Stimulated activated naive CD4-positive, alpha-beta T cell (primary cell): ENCODE measurements at regions not wholly inside any gene's neighbourhood (a gene's known extent, or its start where the extent isn't known, plus 50 kb on each side); places are given as distances from the start of the nearest gene placed in this dataset.

Source experiments
- DNase-seq, 6 experiments: peaks; one replicate each; lab custom pipeline; 2025; lab: John Stamatoyannopoulos, UW

DNA sequence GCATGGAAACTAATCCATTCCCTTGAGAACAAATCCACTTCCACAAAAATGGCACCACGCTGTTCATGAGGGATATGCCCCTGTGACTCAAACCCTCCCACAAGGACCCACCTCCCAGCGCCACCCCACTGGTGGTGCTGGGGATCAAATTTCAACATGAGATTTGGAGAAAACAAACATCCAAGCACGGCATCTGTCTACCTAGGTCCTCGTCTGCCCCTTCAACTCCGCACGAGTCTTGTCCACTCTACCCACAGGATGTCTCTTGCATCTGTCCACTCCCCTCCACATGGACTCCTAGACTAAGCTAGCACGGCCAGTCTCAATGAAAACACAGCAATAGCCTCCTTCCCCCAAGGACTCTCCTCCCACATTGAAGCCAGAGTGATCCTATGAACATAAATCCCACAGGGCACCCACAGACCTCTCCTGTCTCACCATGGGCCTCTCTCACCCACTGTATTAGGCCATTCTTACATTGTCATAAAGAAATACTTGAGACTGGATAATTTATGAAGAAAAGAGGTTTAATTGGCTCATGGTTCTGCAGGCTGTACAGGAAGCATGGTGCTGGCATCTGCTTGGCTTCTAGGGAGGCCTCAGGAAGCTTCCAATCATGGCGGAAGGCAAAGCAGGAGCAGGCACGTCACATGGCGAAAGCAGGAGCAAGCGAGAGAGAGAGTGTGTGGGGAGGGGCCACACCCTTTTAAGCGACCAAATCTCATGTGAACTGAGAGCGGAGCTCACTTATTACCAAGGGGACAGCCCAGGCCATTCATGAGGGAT is 101.4 kb downstream of the TOMM20 start:
- no peak for DNase-seq

- DNase-seq: no peak
Measured at GRCh38 chr1:235025422-235025984, 103.1 kb downstream of the TOMM20 start.

DNA sequence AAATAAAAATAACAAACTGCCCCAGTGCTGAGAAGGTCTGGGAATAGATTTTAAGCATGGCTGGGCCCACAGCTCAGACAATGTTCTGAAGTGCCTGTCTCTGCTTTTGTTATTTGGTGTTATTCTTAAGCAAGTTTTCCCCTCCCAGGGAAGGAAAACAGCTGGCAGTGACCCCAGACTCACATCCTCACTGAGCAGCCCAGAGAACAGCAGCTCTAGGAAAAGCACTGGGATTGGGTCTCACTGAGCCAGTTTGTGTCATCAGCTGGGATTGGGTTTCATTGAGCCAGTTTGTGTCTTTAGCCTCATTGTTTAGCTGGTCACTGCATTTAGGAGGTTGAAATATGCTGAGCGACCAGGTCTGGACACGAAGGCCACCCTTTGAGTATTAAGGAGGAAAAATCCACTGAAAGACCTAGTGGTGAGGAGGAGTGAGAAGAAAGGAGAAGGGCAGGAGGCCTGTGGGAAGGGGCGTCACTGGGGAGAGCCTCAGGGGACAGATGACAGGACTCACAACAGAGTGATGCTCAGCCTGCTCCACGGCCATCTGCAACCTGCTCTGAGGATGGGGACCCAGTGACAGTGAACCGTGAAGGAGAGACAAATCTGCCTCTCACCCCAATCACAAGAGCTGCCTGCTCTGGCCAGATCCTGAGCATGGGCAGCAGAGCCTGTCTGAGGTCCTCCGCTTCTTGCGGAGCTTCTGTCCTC is 103.8 kb downstream of the TOMM20 start:
- no peak for DNase-seq

DNA sequence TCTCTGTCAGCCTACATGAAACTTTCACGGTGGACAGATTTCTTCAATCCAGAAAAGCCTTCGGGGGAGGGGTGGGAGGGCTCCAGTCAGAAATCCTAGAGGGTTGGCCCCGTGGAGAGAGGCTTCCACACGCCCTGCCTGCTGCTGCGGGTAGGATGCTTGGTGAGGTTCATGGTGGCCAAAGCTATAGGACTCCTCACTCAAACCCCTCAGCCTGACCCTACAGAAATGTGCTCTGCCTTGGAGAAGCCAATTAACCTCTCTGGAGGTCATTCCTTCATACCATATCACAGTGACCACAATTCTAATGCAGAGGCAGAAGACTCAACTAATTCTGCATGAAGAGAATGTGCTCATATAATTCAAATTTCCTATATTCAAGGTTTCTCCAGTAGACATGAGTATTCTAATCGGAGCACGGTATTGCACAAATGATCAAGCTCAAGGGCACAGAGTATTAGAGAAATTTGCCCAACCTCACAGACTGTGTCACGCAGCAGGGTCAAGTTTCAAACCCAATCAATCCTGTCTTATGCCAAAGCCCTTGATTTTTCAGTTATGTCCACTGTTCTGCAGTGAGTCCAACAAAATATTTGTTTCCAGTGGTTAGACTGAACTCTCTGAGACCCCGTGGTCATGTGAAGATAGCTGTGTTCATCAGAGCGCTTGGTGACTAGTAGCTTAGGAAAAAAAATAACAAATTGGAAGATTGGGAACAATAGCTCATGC is 104.8 kb downstream of the TOMM20 start:
- DNase-seq: no peak

GRCh38 chr1:235022981-235023710 is 105.5 kb downstream of the TOMM20 start:
- no peak for DNase-seq

- no peak for DNase-seq
Measured at GRCh38 chr1:235022341-235022980, 106.2 kb downstream of the TOMM20 start.

DNA sequence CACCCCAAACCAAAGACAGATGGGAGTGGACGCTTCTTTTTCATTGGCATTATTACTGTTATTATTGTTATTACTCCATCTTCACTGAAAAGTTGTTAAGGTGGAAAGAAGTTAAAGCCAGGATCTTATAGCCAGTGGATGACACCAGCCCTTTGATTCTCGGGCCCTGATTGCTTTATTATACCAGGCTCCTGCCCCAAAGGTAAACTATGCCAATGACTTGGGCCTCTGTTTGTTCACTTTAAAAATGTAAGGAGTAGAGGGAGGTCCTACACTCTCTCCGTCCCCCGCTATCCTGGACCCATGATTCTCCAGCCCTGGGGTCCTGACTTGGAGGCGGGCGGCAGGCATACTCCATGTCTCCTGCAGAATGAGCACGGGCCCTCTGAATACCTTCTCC is 106.8 kb downstream of the TOMM20 start:
- no peak for DNase-seq

DNA sequence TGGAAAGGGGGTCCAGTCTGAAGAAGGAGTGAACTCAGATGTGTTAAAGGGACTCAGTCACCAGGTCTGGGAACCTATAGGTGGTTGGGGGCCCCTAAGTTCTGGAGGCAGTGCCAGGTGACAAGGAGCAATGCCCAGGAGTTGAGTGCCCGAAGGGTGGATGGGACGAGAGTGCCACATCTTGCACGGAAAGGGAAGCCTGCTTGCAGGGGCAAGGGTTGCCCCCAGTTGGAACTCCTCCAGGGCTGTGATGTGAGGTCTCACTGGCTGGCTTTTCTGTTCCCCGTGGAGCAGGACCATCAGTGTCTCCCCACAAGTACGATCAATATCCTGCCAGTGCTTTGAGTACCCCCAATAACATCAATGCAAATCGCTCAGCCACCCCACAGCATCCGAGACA is 107.3 kb downstream of the TOMM20 start:
- DNase-seq: no peak

- DNase-seq: no peak
Measured at GRCh38 chr1:235019961-235020360, 108.7 kb downstream of the TOMM20 start.

DNA sequence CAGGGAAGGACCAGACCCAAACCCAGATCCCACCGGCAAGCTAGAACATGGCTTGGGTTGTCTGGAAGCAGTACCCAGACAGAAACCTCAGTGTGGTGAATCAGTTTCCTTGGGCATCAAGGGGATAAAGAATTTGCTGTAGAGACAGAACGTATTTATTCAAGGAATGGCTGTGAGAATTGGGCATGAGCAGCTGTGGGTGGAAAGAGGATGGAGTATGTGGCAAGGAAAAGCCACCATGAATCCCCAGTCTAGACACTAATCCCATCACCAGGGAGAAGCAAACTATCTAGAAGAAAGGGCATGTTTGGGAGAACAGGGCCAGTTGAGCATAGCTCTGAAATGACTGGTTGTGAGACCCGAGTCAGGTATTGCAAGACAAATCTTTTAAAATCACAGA is 109.2 kb downstream of the TOMM20 start:
- no peak for DNase-seq

DNA sequence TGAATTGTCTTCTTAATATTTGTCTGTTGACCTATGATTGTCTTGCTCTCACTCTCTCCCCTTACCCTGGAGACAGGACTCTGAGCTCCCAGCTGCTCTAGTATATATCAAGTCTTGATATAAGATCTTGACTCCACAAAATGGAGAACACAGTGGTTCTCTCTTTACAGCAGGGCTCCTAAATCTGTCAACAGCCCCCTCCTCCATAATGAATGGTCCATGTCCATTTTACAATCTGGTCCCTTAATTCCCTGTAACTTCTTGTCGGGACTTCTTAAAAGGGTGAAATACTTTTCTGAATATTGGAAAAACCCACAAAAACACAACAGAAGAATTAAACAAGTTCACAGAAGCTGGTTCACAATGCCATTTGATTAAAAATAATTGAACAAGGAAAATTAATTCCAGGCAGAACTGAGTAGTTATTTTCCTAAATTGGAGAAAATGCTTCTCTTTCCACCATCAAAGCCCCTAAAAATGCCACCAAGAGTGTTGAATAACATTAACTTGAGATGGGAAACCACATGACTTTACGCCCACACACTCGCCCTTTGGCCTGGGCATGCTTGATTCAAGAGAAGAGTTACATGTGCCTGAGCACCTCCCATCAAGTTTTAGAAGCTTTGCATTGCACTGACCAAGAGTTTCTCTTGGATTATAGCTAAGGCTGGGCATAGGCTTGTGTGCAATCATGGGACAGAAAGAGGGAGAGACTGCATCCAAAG is 109.8 kb downstream of the TOMM20 start:
- DNase-seq: no peak

GRCh38 chr1:235018161-235018560 is 110.5 kb downstream of the TOMM20 start:
- no peak for DNase-seq

GRCh38 chr1:235017719-235018118 is 110.9 kb downstream of the TOMM20 start:
- DNase-seq: no peak

DNA sequence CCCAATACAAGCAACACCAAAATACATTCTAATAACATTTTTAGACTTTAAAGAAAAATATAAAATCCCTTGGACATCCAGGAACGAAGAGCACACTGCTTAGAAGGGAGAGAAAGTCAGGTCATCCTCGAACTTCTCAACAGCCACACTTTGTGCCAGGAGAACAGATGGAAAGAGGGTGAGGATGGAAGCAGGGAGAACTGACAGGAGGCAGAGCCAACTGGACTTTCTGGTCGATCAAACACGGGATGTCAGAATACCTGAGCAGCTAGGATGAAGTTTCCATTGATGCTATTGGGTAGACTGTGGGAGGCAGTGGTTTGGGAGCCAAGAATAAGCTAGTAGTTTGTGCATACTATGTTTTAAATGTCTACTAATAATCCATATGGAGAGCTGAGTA is 111.4 kb downstream of the TOMM20 start:
- DNase-seq: no peak

GRCh38 chr1:235015291-235015985 is 113.2 kb downstream of the TOMM20 start:
- DNase-seq: no peak

DNA sequence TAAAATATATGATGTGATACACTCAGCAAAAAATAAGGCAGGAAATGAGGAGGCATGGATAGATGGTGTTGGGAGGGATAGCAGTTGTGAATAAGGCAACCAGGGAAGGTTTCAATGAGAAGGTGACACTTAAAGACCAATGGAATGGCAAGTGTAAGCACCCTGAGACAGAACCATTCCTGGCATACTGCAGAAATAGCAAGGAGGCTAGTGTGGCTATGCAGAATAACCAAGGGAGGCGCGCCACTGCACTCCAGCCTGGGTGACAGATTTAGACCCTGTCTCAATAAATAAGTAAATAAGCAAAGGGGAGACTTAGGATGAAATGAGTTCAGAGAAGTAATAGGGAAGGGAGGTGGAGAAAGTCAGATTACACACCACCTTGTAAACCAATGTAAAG is 113.9 kb downstream of the TOMM20 start:
- no peak for DNase-seq

DNA sequence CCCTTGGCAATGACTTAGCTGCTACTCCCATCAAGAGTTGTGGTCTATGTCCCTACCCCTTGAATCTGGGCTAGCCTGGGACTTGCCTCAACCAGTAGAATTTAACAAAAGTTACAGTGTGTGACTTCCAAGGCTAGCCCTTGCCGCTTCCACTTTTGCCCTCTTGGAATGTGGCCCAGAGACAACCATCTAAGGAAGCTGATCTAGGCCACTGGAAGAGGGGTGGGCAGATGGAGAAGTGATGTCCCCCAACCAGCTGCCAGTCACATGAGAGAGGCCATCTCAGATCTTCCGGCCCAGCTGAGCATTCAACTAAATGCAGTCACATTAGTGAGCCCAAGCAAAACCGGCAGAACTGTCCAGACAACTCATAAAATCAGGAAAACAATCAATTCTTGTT is 115.1 kb downstream of the TOMM20 start:
- no peak for DNase-seq

- DNase-seq: no peak
Measured at GRCh38 chr1:235012436-235013210, 116.0 kb downstream of the TOMM20 start.
